H1 (cell line): ENCODE measurements at regions not wholly inside any gene's neighbourhood (a gene's known extent, or its start where the extent isn't known, plus 50 kb on each side); places are given as distances from the start of the nearest gene placed in this dataset.

Experiments used
- SP2 ChIP-seq: IDR thresholded peaks from 2 replicates; pipeline ENCODE4 v1.6.1; 2012; ENCODE audit warnings: mild to moderate bottlenecking, low read length, inconsistent platforms
- TEAD4 ChIP-seq: IDR thresholded peaks from 2 replicates; pipeline ENCODE4 v1.6.1; 2012; ENCODE audit warnings: low read depth, low read length, inconsistent platforms, mixed read lengths
- TF ChIP-seq, protein P1 (sequence below): fragments of 300-600 bp; sonication (generic); IDR thresholded peaks from 2 replicates; pipeline ENCODE4 v1.7.1; 2012; ENCODE audit warnings: low read length, moderate library complexity, mild to moderate bottlenecking, inconsistent platforms; ENCODE audit not compliant: insufficient replicate concordance

DNA sequence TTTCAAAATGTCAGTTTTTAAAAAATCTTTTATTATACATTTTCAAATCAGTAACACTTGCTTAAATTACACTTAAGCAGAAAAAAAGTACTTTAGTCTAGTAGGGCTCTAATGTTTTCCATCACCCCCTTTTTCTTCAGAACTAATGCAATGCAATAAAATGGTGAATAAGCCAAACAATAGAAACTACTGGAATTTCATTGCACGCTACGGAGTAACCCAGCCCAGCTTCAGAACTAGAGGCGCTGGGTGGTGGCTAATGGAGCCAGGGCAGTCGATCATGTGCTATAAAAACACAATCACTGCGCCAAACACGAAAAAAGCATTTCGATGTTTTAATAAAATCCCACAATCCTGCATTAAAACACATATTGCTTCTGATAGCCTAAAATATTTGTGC lies 59.9 kb upstream of the ODAD2 start (continued):
- TF ChIP-seq, protein P1, sequence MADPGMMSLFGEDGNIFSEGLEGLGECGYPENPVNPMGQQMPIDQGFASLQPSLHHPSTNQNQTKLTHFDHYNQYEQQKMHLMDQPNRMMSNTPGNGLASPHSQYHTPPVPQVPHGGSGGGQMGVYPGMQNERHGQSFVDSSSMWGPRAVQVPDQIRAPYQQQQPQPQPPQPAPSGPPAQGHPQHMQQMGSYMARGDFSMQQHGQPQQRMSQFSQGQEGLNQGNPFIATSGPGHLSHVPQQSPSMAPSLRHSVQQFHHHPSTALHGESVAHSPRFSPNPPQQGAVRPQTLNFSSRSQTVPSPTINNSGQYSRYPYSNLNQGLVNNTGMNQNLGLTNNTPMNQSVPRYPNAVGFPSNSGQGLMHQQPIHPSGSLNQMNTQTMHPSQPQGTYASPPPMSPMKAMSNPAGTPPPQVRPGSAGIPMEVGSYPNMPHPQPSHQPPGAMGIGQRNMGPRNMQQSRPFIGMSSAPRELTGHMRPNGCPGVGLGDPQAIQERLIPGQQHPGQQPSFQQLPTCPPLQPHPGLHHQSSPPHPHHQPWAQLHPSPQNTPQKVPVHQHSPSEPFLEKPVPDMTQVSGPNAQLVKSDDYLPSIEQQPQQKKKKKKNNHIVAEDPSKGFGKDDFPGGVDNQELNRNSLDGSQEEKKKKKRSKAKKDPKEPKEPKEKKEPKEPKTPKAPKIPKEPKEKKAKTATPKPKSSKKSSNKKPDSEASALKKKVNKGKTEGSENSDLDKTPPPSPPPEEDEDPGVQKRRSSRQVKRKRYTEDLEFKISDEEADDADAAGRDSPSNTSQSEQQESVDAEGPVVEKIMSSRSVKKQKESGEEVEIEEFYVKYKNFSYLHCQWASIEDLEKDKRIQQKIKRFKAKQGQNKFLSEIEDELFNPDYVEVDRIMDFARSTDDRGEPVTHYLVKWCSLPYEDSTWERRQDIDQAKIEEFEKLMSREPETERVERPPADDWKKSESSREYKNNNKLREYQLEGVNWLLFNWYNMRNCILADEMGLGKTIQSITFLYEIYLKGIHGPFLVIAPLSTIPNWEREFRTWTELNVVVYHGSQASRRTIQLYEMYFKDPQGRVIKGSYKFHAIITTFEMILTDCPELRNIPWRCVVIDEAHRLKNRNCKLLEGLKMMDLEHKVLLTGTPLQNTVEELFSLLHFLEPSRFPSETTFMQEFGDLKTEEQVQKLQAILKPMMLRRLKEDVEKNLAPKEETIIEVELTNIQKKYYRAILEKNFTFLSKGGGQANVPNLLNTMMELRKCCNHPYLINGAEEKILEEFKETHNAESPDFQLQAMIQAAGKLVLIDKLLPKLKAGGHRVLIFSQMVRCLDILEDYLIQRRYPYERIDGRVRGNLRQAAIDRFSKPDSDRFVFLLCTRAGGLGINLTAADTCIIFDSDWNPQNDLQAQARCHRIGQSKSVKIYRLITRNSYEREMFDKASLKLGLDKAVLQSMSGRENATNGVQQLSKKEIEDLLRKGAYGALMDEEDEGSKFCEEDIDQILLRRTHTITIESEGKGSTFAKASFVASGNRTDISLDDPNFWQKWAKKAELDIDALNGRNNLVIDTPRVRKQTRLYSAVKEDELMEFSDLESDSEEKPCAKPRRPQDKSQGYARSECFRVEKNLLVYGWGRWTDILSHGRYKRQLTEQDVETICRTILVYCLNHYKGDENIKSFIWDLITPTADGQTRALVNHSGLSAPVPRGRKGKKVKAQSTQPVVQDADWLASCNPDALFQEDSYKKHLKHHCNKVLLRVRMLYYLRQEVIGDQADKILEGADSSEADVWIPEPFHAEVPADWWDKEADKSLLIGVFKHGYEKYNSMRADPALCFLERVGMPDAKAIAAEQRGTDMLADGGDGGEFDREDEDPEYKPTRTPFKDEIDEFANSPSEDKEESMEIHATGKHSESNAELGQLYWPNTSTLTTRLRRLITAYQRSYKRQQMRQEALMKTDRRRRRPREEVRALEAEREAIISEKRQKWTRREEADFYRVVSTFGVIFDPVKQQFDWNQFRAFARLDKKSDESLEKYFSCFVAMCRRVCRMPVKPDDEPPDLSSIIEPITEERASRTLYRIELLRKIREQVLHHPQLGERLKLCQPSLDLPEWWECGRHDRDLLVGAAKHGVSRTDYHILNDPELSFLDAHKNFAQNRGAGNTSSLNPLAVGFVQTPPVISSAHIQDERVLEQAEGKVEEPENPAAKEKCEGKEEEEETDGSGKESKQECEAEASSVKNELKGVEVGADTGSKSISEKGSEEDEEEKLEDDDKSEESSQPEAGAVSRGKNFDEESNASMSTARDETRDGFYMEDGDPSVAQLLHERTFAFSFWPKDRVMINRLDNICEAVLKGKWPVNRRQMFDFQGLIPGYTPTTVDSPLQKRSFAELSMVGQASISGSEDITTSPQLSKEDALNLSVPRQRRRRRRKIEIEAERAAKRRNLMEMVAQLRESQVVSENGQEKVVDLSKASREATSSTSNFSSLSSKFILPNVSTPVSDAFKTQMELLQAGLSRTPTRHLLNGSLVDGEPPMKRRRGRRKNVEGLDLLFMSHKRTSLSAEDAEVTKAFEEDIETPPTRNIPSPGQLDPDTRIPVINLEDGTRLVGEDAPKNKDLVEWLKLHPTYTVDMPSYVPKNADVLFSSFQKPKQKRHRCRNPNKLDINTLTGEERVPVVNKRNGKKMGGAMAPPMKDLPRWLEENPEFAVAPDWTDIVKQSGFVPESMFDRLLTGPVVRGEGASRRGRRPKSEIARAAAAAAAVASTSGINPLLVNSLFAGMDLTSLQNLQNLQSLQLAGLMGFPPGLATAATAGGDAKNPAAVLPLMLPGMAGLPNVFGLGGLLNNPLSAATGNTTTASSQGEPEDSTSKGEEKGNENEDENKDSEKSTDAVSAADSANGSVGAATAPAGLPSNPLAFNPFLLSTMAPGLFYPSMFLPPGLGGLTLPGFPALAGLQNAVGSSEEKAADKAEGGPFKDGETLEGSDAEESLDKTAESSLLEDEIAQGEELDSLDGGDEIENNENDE = no peak
- no peak for TF ChIP-seq SP2
- TF ChIP-seq TEAD4 = no peak
